H1 (cell line): ENCODE measurements at regions not wholly inside any gene's neighbourhood (a gene's known extent, or its start where the extent isn't known, plus 50 kb on each side); places are given as distances from the start of the nearest gene placed in this dataset.

Source experiments
- CREB1 ChIP-seq: IDR thresholded peaks from 2 replicates; pipeline ENCODE4 v1.6.1; 2012; ENCODE audit warnings: inconsistent platforms
- HDAC6 ChIP-seq: IDR thresholded peaks from one replicate; pipeline ENCODE4 v1.7.1; 2012; ENCODE audit warnings: low read depth, mild to moderate bottlenecking, inconsistent platforms, low read length, moderate library complexity
- RNF2 ChIP-seq: fragments of 200-900, 300-1000 bp; sonication (generic); IDR thresholded peaks from 2 replicates; pipeline ENCODE4 v1.7.1; 2016; ENCODE audit warnings: borderline replicate concordance, low read depth, mild to moderate bottlenecking, antibody characterized with exemption, low read length; ENCODE audit not compliant: poor library complexity, severe bottlenecking; ENCODE audit errors: missing control alignments

- TF ChIP-seq RNF2 (no peak), HDAC6 (no peak), CREB1 (no peak)
These were observed 56.3 kb upstream of the LAMA2 start (continued) for GRCh38 chr6:128826606-128827005.
